Left cardiac atrium (tissue), 4 donors: ENCODE measurements at regions not wholly inside any gene's neighbourhood (a gene's known extent, or its start where the extent isn't known, plus 50 kb on each side); places are given as distances from the start of the nearest gene placed in this dataset.

Experiments used
- ATAC-seq, 2 donors: fragments of 200-7000 bp; cut with Tn5 transposase; one replicate each; pipeline ENCODE4 v1.9.1; 2020; ENCODE audit warnings: mild to moderate bottlenecking in 2 of 2, moderate library complexity in 2 of 2
- DNase-seq: peaks from one replicate; pipeline ENCODE4 v3.0.0-alpha.2; 2020
- intact Hi-C, 2 donors: fragments of 100-400 bp; cut with DNase I; formaldehyde crosslinking; loops; one replicate each; pipeline versions ENCODE4 v1.14.1 to v1.15.1; 2022 to 2023
- donor health status: DM: no; HTN: yes; CAD: no.
- donor health status: DM: no; HTN: yes; CAD: no; lungs with severe emphysema.
- donor health status: DM: yes; HTN: yes; CAD: no.
- donor health status: Dilated cardiomyopathy.

GRCh38 chr9:8205576-8205975, 406.0 kb upstream of the DMAC1 start:
- ATAC-seq: no peak
- intact Hi-C loops: no loop called here
- DNase-seq: no peak

- intact Hi-C loops: no loop called here
- DNase-seq: no peak
- no peak for ATAC-seq
These were observed 390.3 kb upstream of the DMAC1 start for GRCh38 chr9:8189881-8190280.

GRCh38 chr9:8188723-8189407, 389.3 kb upstream of the DMAC1 start:
- intact Hi-C loops: no loop called here
- DNase-seq (no peak), ATAC-seq (no peak)

- intact Hi-C loops: no loop called here
- no peak for ATAC-seq
These were observed 387.0 kb upstream of the DMAC1 start for GRCh38 chr9:8186560-8186959.

GRCh38 chr9:8183618-8184017, 384.0 kb upstream of the DMAC1 start:
- DNase-seq (no peak), ATAC-seq (no peak)
- intact Hi-C loops: no loop called here

More at GRCh38 chr9:8186560-8186959, 387.0 kb upstream of the DMAC1 start:
- no peak for DNase-seq

- ATAC-seq (no peak), DNase-seq (no peak)
- intact Hi-C loops: no loop called here
These were observed 379.9 kb upstream of the DMAC1 start for GRCh38 chr9:8179381-8180053.

GRCh38 chr9:8172000-8172399, 372.4 kb upstream of the DMAC1 start:
- DNase-seq: no peak
- no peak for ATAC-seq
- intact Hi-C loops: no loop called here

GRCh38 chr9:8168916-8169438, 369.4 kb upstream of the DMAC1 start:
- DNase-seq (no peak), ATAC-seq (peak; percentile 51 to 67)
- intact Hi-C loops: no loop called here

GRCh38 chr9:8160787-8161186, 361.2 kb upstream of the DMAC1 start:
- no peak for ATAC-seq
- intact Hi-C loops: no loop called here
- no peak for DNase-seq

- DNase-seq: no peak
- ATAC-seq: no peak
- intact Hi-C loops: no loop called here
These were observed 359.0 kb upstream of the DMAC1 start for GRCh38 chr9:8158574-8158973.

- no peak for DNase-seq
- intact Hi-C loops: no loop called here
- ATAC-seq: no peak
These were observed 358.2 kb upstream of the DMAC1 start for GRCh38 chr9:8157683-8158324.

- DNase-seq: no peak
- intact Hi-C loops: no loop called here
- ATAC-seq: no peak
These were observed 356.8 kb upstream of the DMAC1 start for GRCh38 chr9:8156346-8156745.

- intact Hi-C loops: no loop called here
- DNase-seq (no peak), ATAC-seq (no peak)
These were observed 356.1 kb upstream of the DMAC1 start for GRCh38 chr9:8155706-8156105.

GRCh38 chr9:8143677-8144076, 344.1 kb upstream of the DMAC1 start:
- DNase-seq: no peak
- intact Hi-C loops: no loop called here
- no peak for ATAC-seq

- ATAC-seq (no peak), DNase-seq (no peak)
- intact Hi-C loops: no loop called here
These were observed 341.0 kb upstream of the DMAC1 start for GRCh38 chr9:8140557-8140956.

- DNase-seq (no peak), ATAC-seq (no peak)
- intact Hi-C loops: no loop called here
These were observed 340.2 kb upstream of the DMAC1 start for GRCh38 chr9:8139756-8140155.

GRCh38 chr9:8136477-8136876, 336.9 kb upstream of the DMAC1 start:
- intact Hi-C loops: no loop called here
- no peak for DNase-seq
- no peak for ATAC-seq

- DNase-seq (no peak), ATAC-seq (no peak)
- intact Hi-C loops: no loop called here
These were observed 335.1 kb upstream of the DMAC1 start for GRCh38 chr9:8134635-8135034.

GRCh38 chr9:8133606-8134005, 334.0 kb upstream of the DMAC1 start:
- ATAC-seq (no peak), DNase-seq (no peak)
- intact Hi-C loops: no loop called here

- intact Hi-C loops: no loop called here
- DNase-seq (no peak), ATAC-seq (no peak)
These were observed 316.0 kb upstream of the DMAC1 start for GRCh38 chr9:8115570-8115969.

GRCh38 chr9:8114826-8115225, 315.2 kb upstream of the DMAC1 start:
- no peak for DNase-seq
- intact Hi-C loops: no loop called here

More at GRCh38 chr9:8114826-8115225, 315.2 kb upstream of the DMAC1 start:
- no peak for ATAC-seq
